ENCODE measurements at regions not wholly inside any gene's neighbourhood (a gene's known extent, or its start where the extent isn't known, plus 50 kb on each side); places are given as distances from the start of the nearest gene placed in this dataset.

- no peak for FAIRE-seq
- POLR2A ChIA-PET, result no interaction called here
- Histone ChIP-seq H3K36me3 (replicated peaks in 1 of 2; ENCODE audit: control insufficient read depth in 1 of 2, insufficient read depth in 2 of 2, low read length in 2 of 2) (no peaks in the 10 kb centered on the region), H3K27ac (ENCODE audit: extremely low read length, insufficient read depth, low read length) (no peak overlapping the region), H2AFZ (ENCODE audit: low read length) (no peak overlapping the region), H3K9ac (ENCODE audit: insufficient read depth, low read depth, low read length) (no peak overlapping the region), H3K4me3 (replicated peaks in 1 of 3; ENCODE audit: insufficient read depth in 1 of 3, low read depth in 2 of 3, low read length in 3 of 3) (no peak overlapping the region), H3K4me1 (ENCODE audit: insufficient read depth, low read length) (no peaks in the 10 kb centered on the region; the same call in 1 of the 2 replicates), H3K9me3 (ENCODE audit: low read length) (peaks cover 18% of the 10 kb centered on the region), H3K27me3 (ENCODE audit: control insufficient read depth in 1 of 2, insufficient read depth in 2 of 2, low read length in 2 of 2) (no peaks in the 10 kb centered on the region), H3K4me2 (ENCODE audit: low read depth, low read length) (no peak overlapping the region), H4K20me1 (ENCODE audit: insufficient read depth, low read length) (no peaks in the 10 kb centered on the region), H3K79me2 (ENCODE audit: insufficient read depth, low read length) (no peaks in the 10 kb centered on the region)
- in situ Hi-C loops (cut with HindIII; ENCODE audit: extremely low pct_ligation_motif_present, low pct_unique_long_range_greater_than_20kb) (no loop called here), intact Hi-C loops (cut with micrococcal nuclease; ENCODE audit: unreplicated experiment) (no loop called here)
- 13% methylated on average over 5 of the region's 5 CpGs for WGBS (ENCODE audit: low lambda C conversion rate)
- TF ChIP-seq ARID3A (IDR thresholded peaks at IDR 0.05; ENCODE audit: low read depth, low read length) (0 out of 2 replicates have a peak, but pooled peaks have one; percentile 4), ZNF674 (CRISPR knock-in tag; IDR thresholded peaks at IDR 0.05; ENCODE audit: low read depth) (no peak)
- BruUV-seq (replicated peaks), result no TSS peak
- DNase-seq (ENCODE audit: low spot score), result no peak
- CTCF ChIA-PET (ENCODE audit: low intra/inter-chr PET ratio, low total read pairs), result no interaction called here
- peak; percentile 51 for ATAC-seq
Measured at GRCh38 chr14:38419579-38419978, 163.7 kb upstream of the CLEC14A start.

- no peak overlapping the region for H3K27ac ChIP-seq (ENCODE audit: extremely low read length, insufficient read depth, low read length)
- DNase-seq (ENCODE audit: low spot score) (no peak), ATAC-seq (peak; percentile 53), FAIRE-seq (no peak)
- POLR2A ChIA-PET, result no interaction called here
- H2AFZ ChIP-seq (ENCODE audit: low read length), result no peak overlapping the region
- no peaks in the 10 kb centered on the region for H3K4me1 ChIP-seq (ENCODE audit: insufficient read depth, low read length)
- WGBS (ENCODE audit: low lambda C conversion rate), result 28% methylated on average over 5 of the region's 8 CpGs
- no peaks in the 10 kb centered on the region for H3K9me3 ChIP-seq (ENCODE audit: low read length)
- H3K79me2 ChIP-seq (ENCODE audit: insufficient read depth, low read length), result no peaks in the 10 kb centered on the region
- BruUV-seq (replicated peaks), result no TSS peak
- H3K36me3 ChIP-seq (replicated peaks in 1 of 2; ENCODE audit: control insufficient read depth in 1 of 2, insufficient read depth in 2 of 2, low read length in 2 of 2), result no peaks in the 10 kb centered on the region
- H4K20me1 ChIP-seq (ENCODE audit: insufficient read depth, low read length), result no peaks in the 10 kb centered on the region
- H3K27me3 ChIP-seq (ENCODE audit: control insufficient read depth in 1 of 2, insufficient read depth in 2 of 2, low read length in 2 of 2), result no peaks in the 10 kb centered on the region
- no peak for TF ChIP-seq NCOR1 (IDR thresholded peaks at IDR 0.05; ENCODE audit: borderline replicate concordance, low read length)
- no peak for TF ChIP-seq KLF9 (CRISPR knock-in tag; IDR thresholded peaks at IDR 0.05; ENCODE audit: low read depth)
- no peak for TF ChIP-seq ZNF235 (CRISPR knock-in tag; IDR thresholded peaks at IDR 0.05; ENCODE audit: borderline replicate concordance)
- no peak for TF ChIP-seq BCL3 (CRISPR knock-in tag; IDR thresholded peaks at IDR 0.05)
- TF ChIP-seq HOMEZ (CRISPR knock-in tag; IDR thresholded peaks at IDR 0.05; ENCODE audit: low read depth), result no peak
- no peak for TF ChIP-seq ZBTB37 (CRISPR knock-in tag; IDR thresholded peaks at IDR 0.05)
- no peak for TF ChIP-seq KMT2B (CRISPR knock-in tag; IDR thresholded peaks at IDR 0.05)
- no peak for TF ChIP-seq ZNF546 (CRISPR knock-in tag; conservative IDR thresholded peaks at IDR 0.05)
- TF ChIP-seq ZSCAN30 (CRISPR knock-in tag; IDR thresholded peaks at IDR 0.05), result no peak
- no peak for TF ChIP-seq TBL1XR1 (IDR thresholded peaks at IDR 0.05; ENCODE audit: borderline replicate concordance, low read length, partially characterized antibody)
- TF ChIP-seq CCAR2 (optimal IDR thresholded peaks at IDR 0.05; ENCODE audit: low read depth, low read length), result no peak
- H3K4me3 ChIP-seq (replicated peaks in 1 of 3; ENCODE audit: insufficient read depth in 1 of 3, low read depth in 2 of 3, low read length in 3 of 3), result no peak overlapping the region
- CTCF ChIA-PET (ENCODE audit: low intra/inter-chr PET ratio, low total read pairs), result no interaction called here
- no peak overlapping the region for H3K9ac ChIP-seq (ENCODE audit: insufficient read depth, low read depth, low read length)
- intact Hi-C loops (cut with micrococcal nuclease; ENCODE audit: unreplicated experiment), result no loop called here
- H3K4me2 ChIP-seq (ENCODE audit: low read depth, low read length), result no peak overlapping the region
- in situ Hi-C loops (cut with HindIII; ENCODE audit: extremely low pct_ligation_motif_present, low pct_unique_long_range_greater_than_20kb), result no loop called here
Measured at GRCh38 chr14:38412654-38413053, 156.8 kb upstream of the CLEC14A start.

All from HepG2 (cell line).